ENCODE measurements at regions not wholly inside any gene's neighbourhood (a gene's known extent, or its start where the extent isn't known, plus 50 kb on each side); places are given as distances from the start of the nearest gene placed in this dataset.

DNA sequence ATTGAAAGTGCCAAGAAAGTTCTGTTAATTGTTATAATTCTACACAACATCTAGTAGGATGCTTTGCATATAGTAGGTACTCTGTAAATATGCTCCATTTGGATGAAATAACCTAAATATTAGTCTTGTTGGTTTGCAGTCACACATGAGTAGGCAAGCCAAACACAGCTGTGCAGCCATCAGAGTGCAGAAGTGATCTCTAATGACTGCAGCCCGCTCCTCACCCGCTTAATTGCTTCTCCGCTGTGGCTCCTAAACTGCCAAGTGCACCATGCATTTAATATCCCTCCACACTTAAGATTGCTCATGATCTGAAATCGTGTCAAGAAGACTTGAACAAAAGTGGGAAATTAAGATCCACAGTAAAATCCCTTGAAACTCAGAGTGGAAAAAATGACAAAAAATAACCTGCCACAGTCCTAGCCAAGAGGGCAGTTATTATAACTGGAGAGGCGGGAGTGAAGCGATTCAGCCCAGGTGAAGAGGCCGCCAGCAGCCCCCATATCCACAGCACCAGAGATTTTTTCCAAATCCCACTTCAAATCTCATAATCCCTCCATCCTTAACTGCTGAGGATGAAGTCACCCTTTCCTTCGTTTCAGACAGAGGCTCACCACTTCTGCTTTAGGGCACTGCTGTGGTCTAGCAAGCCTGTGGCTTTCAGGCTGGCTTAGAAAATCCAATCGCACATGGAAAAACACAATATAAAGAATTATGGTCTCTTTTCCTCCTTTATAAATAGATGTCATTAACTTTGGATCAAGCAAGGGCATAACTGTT is 69.5 kb downstream of the TMEM30B start:
- TF ChIP-seq, protein P1, sequence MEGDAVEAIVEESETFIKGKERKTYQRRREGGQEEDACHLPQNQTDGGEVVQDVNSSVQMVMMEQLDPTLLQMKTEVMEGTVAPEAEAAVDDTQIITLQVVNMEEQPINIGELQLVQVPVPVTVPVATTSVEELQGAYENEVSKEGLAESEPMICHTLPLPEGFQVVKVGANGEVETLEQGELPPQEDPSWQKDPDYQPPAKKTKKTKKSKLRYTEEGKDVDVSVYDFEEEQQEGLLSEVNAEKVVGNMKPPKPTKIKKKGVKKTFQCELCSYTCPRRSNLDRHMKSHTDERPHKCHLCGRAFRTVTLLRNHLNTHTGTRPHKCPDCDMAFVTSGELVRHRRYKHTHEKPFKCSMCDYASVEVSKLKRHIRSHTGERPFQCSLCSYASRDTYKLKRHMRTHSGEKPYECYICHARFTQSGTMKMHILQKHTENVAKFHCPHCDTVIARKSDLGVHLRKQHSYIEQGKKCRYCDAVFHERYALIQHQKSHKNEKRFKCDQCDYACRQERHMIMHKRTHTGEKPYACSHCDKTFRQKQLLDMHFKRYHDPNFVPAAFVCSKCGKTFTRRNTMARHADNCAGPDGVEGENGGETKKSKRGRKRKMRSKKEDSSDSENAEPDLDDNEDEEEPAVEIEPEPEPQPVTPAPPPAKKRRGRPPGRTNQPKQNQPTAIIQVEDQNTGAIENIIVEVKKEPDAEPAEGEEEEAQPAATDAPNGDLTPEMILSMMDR (conservative IDR thresholded peaks at IDR 0.05; ENCODE audit: low read length): no peak
- H3K4me3 ChIP-seq (ENCODE audit: low read length): no peak overlapping the region
- DNase-seq (ENCODE audit: low read depth): no peak

DNA sequence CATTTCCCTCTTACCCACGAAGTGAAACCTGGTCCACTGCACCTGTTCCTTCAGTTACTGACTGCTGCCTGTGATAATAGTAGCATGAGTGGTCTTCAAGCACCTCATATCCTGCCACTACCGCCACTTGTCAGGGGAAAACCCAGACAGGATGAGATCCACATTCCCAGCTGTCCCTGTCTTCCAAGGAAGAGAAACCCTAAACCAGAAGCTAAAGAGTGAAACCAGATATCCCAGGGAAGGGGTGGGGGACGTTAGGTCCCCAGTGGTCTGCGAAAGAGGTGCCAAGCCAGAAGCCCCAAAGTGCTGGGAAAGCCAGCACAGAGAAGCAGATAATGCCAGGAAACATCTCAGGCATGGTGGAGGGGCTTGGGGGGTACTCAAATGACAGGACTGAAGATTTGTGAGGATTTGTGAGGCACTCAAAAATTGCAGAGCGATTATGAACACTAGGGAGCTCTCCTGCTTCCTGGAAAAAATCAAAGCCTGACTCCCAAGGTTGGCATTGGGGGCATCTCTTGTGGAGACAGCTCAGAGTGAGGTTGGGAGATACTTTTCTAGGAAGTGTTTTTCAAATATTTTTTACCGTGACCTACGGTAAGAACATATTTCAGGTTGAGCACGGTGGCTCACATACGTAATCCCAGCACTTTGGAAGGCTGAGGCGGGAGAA is 77.9 kb downstream of the TMEM30B start:
- TF ChIP-seq, protein P1 (conservative IDR thresholded peaks at IDR 0.05; ENCODE audit: low read length): no peak
- no peak for DNase-seq (ENCODE audit: low read depth)
- H3K4me3 ChIP-seq (ENCODE audit: low read length): no peak overlapping the region

DNA sequence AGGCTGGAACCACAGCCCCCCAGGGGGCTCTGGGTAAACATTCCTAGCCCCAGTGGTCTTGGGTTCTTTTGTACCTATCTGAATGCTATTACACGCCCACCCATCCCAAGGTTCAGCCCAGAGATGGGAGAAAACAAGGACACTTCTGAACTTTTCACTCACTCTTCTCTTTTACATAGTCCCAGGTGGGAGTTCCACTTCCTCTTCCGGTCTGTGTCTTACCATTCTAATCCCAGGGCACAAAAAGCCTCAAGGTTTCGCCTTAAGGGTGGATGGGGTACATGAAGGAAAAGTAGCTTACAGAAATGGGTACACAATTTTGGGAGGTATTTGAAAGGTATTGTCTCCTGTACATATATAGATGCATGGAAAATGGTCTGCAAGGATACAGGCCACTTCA is 79.0 kb downstream of the TMEM30B start:
- DNase-seq (ENCODE audit: low read depth): no peak
- TF ChIP-seq, protein P1 (conservative IDR thresholded peaks at IDR 0.05; ENCODE audit: low read length): no peak
- H3K4me3 ChIP-seq (ENCODE audit: low read length): no peak overlapping the region

DNA sequence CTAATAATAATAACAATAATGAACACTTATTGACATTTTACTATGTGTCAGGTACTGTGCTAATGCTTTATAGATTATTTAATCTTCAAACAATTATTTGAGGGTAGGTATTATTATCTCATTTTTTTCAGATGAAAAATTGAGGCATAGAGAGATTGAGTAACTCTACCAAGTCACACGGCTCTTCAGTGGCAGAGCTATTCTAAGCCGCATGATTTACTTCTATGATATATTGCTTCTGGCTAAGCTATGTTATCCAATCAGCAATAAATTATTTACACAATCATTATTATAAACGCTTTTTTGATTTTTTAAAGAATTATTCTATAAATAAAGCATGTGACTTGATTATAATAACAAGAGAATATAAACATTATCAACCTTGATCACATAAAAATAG is 80.0 kb downstream of the TMEM30B start:
- no peak overlapping the region for H3K4me3 ChIP-seq (ENCODE audit: low read length)
- TF ChIP-seq, protein P1 (conservative IDR thresholded peaks at IDR 0.05; ENCODE audit: low read length): no peak
- no peak for DNase-seq (ENCODE audit: low read depth)

DNA sequence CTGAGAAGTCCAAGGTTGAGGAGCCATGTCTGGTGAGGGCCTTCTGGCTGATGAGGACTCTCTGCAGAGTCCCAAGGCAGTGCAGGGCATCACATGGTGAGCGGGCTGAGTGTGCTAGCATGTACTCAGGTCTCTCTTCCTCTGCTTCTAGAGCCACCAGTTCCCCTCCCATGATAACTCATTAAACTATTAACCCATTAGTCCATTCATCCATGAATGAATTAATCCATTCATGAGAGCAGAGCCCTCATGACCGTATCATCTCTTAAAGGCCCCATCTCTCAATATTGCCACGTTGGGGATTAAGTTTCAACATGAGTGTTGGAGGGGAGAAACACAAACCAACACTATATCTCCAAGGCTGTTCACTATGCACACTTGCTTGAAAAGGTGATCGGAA is 83.7 kb downstream of the TMEM30B start:
- DNase-seq (ENCODE audit: low read depth): no peak
- TF ChIP-seq, protein P1 (conservative IDR thresholded peaks at IDR 0.05; ENCODE audit: low read length): no peak
- no peak overlapping the region for H3K4me3 ChIP-seq (ENCODE audit: low read length)

DNA sequence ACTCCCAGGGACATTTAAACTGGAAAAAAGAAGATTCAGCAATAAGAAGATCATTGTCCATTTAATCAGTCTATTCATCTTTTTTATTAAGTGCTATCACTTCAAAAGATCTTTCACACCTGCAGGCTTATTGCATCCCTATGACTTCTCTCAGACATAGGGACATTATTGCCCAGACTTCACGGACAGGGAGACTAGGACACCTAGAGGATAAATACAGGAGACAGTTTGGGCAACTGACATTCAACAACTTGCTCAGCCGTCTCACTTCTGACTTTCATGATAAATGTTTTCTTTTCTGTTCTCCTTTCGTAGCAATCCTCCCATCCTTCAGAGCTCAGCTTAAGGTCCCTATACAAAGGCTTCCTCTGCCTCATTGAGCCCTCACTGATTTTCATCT is 84.3 kb downstream of the TMEM30B start:
- TF ChIP-seq, protein P1 (conservative IDR thresholded peaks at IDR 0.05; ENCODE audit: low read length): no peak; the same call in 1 of the 2 replicates
- no peak overlapping the region for H3K4me3 ChIP-seq (ENCODE audit: low read length)
- DNase-seq (ENCODE audit: low read depth): peak; percentile 13

DNA sequence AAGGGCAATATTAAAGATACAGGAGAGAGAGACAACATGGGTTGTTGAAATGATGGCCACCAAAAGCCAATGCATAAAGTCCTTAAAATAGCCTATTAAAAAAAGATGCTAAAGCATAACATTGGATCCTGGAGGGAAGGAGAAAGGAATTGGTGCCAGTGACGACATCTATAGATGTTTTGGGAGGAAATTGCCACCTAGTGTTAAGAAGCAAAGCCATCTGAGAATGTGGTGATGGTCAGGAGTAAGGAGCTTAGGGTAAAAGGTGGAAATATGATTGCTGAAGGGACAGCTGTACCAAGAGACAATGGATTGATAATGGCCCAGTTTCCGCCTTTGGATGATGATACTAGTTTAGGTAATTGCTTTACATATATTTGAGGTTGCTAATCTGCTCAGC is 85.1 kb downstream of the TMEM30B start:
- TF ChIP-seq, protein P1 (conservative IDR thresholded peaks at IDR 0.05; ENCODE audit: low read length): no peak
- H3K4me3 ChIP-seq (ENCODE audit: low read length): no peak overlapping the region
- no peak for DNase-seq (ENCODE audit: low read depth)
